Loucy (cell line): ENCODE measurements at regions not wholly inside any gene's neighbourhood (a gene's known extent, or its start where the extent isn't known, plus 50 kb on each side); places are given as distances from the start of the nearest gene placed in this dataset.

Experiments used
- H2AFZ ChIP-seq: fragments of 200-600 bp; sonication (generic); 2 replicates; pipeline ENCODE4 v1.6.0; 2016; ENCODE audit warnings: antibody characterized with exemption, mild to moderate bottlenecking, low read length, moderate library complexity
- H3F3A ChIP-seq: fragments of 200-600 bp; 2 replicates; pipeline ENCODE4 v1.6.0; 2016; ENCODE audit warnings: antibody characterized with exemption, low read depth, mild to moderate bottlenecking
- H3K27me3 ChIP-seq: fragments of 200-600 bp; sonication (generic); 2 replicates; pipeline ENCODE4 v1.6.1; 2014; ENCODE audit warnings: low read length, mild to moderate bottlenecking; ENCODE audit not compliant: insufficient read depth, poor library complexity, severe bottlenecking
- H3K36me3 ChIP-seq: fragments of 200-600 bp; sonication (generic); 2 replicates; pipeline ENCODE4 v1.6.1; 2016; ENCODE audit warnings: low read length; ENCODE audit not compliant: insufficient read depth
- H3K4me1 ChIP-seq: fragments of 200-600 bp; sonication (generic); 2 replicates; pipeline ENCODE4 v1.5.1; 2014; ENCODE audit warnings: low read length, mild to moderate bottlenecking; ENCODE audit not compliant: insufficient read depth, poor library complexity, severe bottlenecking
- H3K4me2 ChIP-seq: fragments of 200-600 bp; sonication (generic); 2 replicates; pipeline ENCODE4 v1.6.0; 2014; ENCODE audit warnings: antibody characterized with exemption, low read length, low read depth, mild to moderate bottlenecking; ENCODE audit not compliant: poor library complexity, severe bottlenecking
- H3K4me3 ChIP-seq: fragments of 200-600 bp; sonication (generic); 2 replicates; pipeline ENCODE4 v1.5.1; 2014; ENCODE audit warnings: low read length, mild to moderate bottlenecking, mixed read lengths; ENCODE audit not compliant: poor library complexity, severe bottlenecking
- H3K79me2 ChIP-seq: fragments of 200-600 bp; sonication (generic); 2 replicates; pipeline ENCODE4 v1.6.1; 2014; ENCODE audit warnings: low read length; ENCODE audit not compliant: insufficient read depth
- H3K9ac ChIP-seq: fragments of 200-600 bp; sonication (generic); 2 replicates; pipeline ENCODE4 v1.6.0; 2014; ENCODE audit warnings: mild to moderate bottlenecking, low read depth, low read length, moderate library complexity; ENCODE audit not compliant: poor library complexity, severe bottlenecking
- H3K9me2 ChIP-seq: fragments of 200-600 bp; sonication (generic); replicated peaks from 2 replicates; pipeline ENCODE4 v1.6.1; 2016; ENCODE audit warnings: low read depth, low read length, mixed read lengths
- H3K9me3 ChIP-seq: fragments of 200-600 bp; sonication (generic); 2 replicates; pipeline ENCODE4 v1.6.1; 2014; ENCODE audit warnings: mild to moderate bottlenecking, antibody characterized with exemption, low read length, low read depth; ENCODE audit not compliant: insufficient read depth
- H4K20me1 ChIP-seq: fragments of 200-600 bp; sonication (generic); 2 replicates; pipeline ENCODE4 v1.6.0; 2014; ENCODE audit warnings: antibody characterized with exemption, low read length, mild to moderate bottlenecking; ENCODE audit not compliant: insufficient read depth, poor library complexity, severe bottlenecking
- EZH2phosphoT487 ChIP-seq: fragments of 200-600 bp; IDR thresholded peaks from 2 replicates; pipeline ENCODE4 v1.6.1; 2018; ENCODE audit warnings: antibody characterized with exemption, mild to moderate bottlenecking, moderate library complexity, borderline replicate concordance
- TF ChIP-seq, protein P1 (sequence below): fragments of 200-600 bp; sonication (generic); conservative IDR thresholded peaks from 2 replicates; pipeline ENCODE4 v1.5.1; 2014; ENCODE audit warnings: mild to moderate bottlenecking, antibody characterized with exemption, low read length

DNA sequence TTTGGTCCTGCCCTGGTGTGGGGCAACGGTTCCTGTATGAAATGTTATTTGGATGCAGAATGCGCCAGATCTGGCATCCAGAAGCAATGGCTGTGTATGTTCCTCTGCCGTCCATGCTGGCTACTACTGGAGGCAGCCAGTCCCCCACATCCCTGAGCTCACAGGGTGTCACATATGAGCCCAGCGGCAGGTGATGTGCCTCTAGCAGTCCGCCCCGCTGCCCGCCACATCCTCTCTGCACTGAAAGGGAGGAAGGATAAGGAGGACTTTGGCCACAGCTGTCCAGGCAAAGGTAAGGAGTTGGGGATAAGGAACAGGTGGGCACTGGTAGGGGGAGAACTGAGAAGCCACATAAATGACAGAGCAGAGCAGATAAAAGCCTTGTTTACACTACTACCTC is 305.3 kb upstream of the DAB1 start:
- H3K9ac ChIP-seq = no peak overlapping the region
- H3K79me2 ChIP-seq = no peaks in the 10 kb centered on the region
- no peak overlapping the region for H3K4me2 ChIP-seq
- no peaks in the 10 kb centered on the region for H3K27me3 ChIP-seq
- TF ChIP-seq EZH2phosphoT487 = no peak
- TF ChIP-seq, protein P1, sequence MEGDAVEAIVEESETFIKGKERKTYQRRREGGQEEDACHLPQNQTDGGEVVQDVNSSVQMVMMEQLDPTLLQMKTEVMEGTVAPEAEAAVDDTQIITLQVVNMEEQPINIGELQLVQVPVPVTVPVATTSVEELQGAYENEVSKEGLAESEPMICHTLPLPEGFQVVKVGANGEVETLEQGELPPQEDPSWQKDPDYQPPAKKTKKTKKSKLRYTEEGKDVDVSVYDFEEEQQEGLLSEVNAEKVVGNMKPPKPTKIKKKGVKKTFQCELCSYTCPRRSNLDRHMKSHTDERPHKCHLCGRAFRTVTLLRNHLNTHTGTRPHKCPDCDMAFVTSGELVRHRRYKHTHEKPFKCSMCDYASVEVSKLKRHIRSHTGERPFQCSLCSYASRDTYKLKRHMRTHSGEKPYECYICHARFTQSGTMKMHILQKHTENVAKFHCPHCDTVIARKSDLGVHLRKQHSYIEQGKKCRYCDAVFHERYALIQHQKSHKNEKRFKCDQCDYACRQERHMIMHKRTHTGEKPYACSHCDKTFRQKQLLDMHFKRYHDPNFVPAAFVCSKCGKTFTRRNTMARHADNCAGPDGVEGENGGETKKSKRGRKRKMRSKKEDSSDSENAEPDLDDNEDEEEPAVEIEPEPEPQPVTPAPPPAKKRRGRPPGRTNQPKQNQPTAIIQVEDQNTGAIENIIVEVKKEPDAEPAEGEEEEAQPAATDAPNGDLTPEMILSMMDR = no peak
- no peaks in the 10 kb centered on the region for H3K9me2 ChIP-seq
- H4K20me1 ChIP-seq = no peaks in the 10 kb centered on the region
- H3K36me3 ChIP-seq = no peaks in the 10 kb centered on the region
- no peaks in the 10 kb centered on the region for H3K9me3 ChIP-seq
- H3K4me1 ChIP-seq = peaks cover 25% of the 10 kb centered on the region
- no peaks in the 10 kb centered on the region for H3F3A ChIP-seq
- no peak overlapping the region for H3K4me3 ChIP-seq
- no peak overlapping the region for H2AFZ ChIP-seq

DNA sequence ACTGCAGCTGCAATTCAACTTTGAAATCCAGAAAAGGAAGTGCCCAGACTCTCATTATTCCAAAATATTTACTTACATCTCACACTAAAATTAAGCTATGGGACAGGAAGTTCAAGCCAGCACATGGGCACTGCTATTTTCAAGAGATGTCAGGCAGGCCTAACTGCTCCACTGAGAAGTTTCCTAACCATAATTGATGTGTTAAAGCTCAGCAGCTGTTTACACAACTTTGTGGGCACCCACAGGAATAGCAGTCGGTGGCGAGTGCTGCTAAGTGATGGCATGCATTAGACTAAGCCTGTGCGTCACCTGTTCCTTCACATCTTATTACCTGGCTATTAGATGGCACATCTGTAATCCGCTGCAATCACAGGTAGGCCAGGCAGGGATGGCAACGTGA is 303.3 kb upstream of the DAB1 start:
- H3F3A ChIP-seq = no peaks in the 10 kb centered on the region
- no peaks in the 10 kb centered on the region for H3K36me3 ChIP-seq
- H3K27me3 ChIP-seq = no peaks in the 10 kb centered on the region
- no peaks in the 10 kb centered on the region for H4K20me1 ChIP-seq
- TF ChIP-seq, protein P1 = no peak
- TF ChIP-seq EZH2phosphoT487 = no peak
- no peak overlapping the region for H3K4me3 ChIP-seq
- H3K9ac ChIP-seq = no peak overlapping the region
- no peaks in the 10 kb centered on the region for H3K9me2 ChIP-seq
- H3K4me2 ChIP-seq = peak overlapping the region; percentile 2
- H3K79me2 ChIP-seq = no peaks in the 10 kb centered on the region
- H3K4me1 ChIP-seq = peaks cover 33% of the 10 kb centered on the region
- H2AFZ ChIP-seq = no peak overlapping the region
- no peaks in the 10 kb centered on the region for H3K9me3 ChIP-seq

DNA sequence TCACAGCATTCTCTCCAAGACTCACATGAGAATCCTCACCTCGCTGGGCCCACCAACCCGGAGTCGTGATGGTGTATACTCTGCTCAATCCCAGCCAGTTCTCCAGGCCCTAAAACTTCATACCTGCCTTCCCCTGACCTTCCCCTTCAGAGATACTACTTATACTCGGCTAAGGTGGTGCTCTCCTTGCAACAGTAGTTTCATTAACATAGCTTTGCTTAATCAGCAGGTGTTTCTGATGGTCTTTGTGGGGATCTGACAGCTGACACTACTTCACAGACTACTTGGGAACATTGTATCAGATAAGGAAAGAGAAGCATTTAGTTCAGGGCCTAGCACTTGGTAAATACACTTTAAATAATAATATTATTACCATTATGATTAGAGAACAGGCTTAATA is 301.5 kb upstream of the DAB1 start:
- no peaks in the 10 kb centered on the region for H3K79me2 ChIP-seq
- H4K20me1 ChIP-seq = no peaks in the 10 kb centered on the region
- H3K9me3 ChIP-seq = no peaks in the 10 kb centered on the region
- no peaks in the 10 kb centered on the region for H3K27me3 ChIP-seq
- H3K36me3 ChIP-seq = no peaks in the 10 kb centered on the region
- H3F3A ChIP-seq = no peaks in the 10 kb centered on the region
- no peak overlapping the region for H3K4me3 ChIP-seq
- no peak overlapping the region for H2AFZ ChIP-seq
- TF ChIP-seq, protein P1 = no peak
- no peaks in the 10 kb centered on the region for H3K9me2 ChIP-seq
- H3K4me2 ChIP-seq = no peak overlapping the region
- no peak overlapping the region for H3K9ac ChIP-seq
- peaks cover 29% of the 10 kb centered on the region for H3K4me1 ChIP-seq
